Stimulated activated CD8-positive, alpha-beta memory T cell treated with anti-CD3 and anti-CD28 coated beads, Interleukin-4, amount 100 ng/mL, for 48 hours (primary cell): ENCODE measurements at regions not wholly inside any gene's neighbourhood (a gene's known extent, or its start where the extent isn't known, plus 50 kb on each side); places are given as distances from the start of the nearest gene placed in this dataset.
"Not testable (repeated sequence)": the region's sequence is repeated elsewhere in the genome, so short reads cannot be mapped to it uniquely, and the experiment has no call there.

ENCODE experiments used
- DNase-seq: peaks from one replicate; pipeline ENCODE4 v3.0.0-alpha.2; 2020

DNA sequence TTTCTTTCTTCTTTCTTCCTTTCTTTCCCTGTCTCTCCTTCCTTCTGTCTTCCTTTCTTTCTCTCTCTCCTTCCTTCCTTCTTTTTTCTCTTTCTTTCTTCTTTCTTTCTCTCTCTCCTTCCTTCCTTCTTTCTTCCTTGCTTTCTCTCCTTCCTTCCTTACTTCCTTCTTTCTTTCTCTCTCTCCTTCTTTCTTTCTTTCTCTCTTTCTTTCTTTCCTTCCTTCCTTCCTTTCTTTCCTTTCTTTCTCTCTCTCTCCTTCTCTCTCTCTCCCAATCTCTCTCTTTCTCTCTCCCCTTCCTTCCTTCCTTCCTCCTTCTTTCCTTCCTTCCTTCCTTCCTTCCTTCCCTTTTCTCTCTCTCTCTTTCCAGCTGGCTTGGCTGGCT lies 2806.6 kb downstream of the RPIA start:
- not testable (repeated sequence) for DNase-seq

DNA sequence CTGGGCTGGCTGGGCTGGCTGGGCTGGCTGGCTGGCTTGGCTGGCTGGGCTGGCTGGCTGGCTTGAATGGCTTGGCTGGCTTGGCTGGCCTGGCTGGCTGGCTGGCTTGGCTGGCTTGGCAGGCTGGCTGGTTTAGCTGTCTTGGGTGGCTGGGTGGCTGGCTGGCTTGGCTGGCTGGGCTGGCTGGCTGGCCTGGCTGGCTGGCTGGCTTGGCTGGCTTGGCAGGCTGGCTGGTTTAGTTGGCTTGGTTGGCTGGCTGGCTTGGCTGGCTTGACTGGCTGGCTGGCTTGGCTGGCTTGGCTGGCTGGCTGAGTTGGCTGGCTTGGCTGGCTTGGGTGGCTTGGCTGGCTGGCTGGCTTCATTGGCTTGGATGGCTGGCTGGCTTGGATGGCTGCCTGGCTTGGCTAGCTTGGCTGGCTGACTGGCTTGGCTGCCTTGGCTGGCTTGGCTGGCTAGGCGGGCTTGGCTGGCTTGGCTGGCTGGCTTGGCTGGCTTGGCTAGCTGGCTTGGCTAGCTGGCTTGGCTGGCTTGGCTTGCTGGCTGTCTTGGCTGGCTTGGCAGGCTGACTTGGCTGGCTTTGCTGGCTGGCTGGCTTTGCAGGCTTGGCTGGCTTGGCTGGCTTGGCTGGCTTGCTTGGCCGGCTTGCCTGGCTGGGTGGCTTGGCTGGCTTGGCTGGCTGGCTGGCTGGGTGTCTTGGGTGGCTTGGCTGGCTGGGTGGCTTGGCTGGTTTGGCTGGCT lies 2807.2 kb downstream of the RPIA start:
- DNase-seq: not testable (repeated sequence)

DNA sequence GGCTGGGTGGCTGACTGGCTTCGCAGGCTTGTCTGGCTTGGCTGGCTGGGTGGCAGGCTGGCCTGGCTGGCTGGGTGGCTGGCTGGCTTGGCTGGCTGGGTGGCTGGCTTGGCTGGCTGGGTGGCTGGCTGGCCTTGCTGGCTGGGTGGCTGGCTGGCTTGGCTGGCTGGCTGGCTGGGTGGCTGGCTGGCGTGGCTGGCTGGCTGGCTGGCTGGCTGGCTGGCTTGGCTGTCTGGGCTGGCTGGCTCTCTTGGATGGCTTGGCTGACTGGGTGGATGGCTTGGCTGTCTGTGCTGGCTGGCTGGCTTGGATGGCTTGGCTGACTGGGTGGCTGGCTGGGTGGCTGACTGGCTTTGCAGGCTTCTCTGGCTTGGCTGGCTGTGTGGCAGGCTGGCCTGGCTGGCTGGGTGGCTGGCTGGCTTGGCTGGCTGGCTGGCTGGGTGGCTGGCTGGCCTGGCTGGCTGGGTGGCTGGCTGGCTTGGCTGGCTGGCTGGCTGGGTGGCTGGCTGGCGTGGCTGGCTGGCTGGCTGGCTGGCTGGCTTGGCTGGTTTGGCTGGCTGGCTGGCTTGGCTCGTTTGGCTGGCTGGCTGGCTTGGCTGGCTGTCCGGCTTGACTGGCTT lies 2808.1 kb downstream of the RPIA start:
- DNase-seq: not testable (repeated sequence)

DNA sequence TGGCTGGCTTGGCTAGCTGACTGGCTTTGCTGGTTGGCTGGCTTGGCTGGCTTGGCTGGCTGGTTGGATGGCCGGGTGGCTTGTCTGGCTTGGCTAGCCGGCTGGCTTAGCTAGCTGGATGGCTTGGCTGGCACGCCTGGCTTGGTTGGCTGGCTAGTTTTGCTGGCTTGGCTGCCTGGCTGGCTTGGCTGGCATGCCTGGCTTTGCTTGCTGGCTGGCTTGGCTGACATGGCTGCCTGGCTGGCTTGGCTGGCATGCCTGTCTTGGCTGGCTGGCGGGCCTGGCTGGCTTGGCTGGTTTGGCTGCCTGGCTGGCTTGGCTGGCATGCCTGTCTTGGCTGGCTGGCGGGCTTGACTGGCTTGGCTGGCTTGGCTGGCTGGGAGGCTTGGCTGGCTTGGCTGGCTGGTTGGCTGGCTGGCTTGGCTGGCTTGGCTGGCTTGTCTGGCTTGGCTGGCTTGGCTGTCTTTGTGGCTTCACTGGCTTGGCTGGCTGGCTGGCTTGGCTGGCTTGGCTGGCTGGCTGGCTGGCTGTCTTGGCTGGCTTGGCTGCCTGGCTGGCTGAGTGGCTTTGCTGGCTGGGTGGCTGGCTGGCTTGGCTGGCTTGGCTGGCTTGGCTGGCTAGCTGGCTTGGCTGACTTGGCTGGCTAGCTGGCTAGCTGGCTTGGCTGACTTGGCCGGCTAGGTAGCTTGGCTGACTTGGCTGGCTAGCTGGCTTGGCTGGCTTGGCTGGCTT lies 2808.9 kb downstream of the RPIA start:
- not testable (repeated sequence) for DNase-seq

DNA sequence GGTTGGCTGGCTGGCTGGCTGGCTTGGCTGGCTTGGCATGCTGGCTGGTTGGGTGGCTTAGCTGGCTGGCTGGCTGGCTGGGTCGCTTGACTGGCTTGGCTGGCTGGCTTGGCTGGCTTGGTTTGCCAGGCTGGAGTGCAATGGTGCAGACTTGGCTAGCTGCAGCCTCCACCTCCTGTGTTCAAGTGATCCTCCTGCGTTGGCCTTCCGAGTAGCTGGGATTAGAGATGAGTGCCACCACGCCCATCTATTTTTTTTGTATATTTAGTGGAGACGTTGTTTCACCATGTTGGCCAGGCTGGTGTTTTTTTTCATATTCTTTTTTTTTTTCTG lies 2809.5 kb downstream of the RPIA start:
- not testable (repeated sequence) for DNase-seq

DNA sequence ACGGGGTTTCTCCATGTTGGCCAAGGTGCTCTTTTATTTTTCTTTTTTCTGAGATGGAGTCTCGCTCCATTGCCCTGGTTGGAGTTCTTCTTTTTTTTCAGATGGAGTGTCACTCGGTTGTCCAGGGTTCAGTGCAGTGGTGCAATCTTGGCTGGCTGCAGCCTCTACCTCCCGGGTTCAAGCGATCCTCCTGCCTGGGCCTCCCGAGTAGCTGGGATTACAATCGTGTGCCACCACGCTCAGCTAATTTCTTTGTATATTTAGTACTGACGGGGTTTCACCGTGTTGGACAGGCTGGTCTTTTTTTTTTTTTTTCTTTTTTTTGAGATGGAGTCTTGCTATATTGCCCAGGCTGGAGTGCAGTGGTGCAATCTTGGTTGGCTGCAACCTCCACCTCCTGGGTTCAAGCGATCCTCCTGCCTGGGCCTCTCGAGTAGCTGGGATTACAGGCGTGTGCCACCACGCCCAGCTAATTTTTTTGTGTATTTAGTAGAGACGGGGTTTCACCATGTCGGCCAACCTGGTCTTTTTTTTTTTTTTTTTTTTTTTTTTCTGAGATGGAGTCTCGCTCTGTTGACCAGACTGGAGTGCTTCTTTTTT lies 2810.1 kb downstream of the RPIA start:
- DNase-seq: not testable (repeated sequence)

DNA sequence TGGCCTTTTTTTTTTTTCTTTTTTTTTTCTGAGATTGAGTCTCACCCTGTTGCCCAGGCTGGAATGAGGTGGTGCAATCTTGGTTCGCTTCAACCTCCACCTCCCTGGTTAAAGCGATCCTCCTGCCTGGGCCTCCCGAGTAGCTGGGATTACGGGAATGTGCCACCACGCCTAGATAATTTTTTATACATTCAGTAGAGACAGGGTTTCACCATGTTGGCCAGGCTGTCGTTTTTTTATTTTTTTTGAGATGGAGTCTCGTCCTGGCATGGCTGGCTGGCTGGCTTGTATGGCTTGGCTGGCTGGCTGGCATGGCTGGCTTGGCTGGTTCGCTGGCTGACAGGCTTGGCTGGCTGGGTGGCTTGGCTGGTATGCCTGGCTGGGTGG lies 2812.1 kb downstream of the RPIA start:
- DNase-seq: not testable (repeated sequence)

DNA sequence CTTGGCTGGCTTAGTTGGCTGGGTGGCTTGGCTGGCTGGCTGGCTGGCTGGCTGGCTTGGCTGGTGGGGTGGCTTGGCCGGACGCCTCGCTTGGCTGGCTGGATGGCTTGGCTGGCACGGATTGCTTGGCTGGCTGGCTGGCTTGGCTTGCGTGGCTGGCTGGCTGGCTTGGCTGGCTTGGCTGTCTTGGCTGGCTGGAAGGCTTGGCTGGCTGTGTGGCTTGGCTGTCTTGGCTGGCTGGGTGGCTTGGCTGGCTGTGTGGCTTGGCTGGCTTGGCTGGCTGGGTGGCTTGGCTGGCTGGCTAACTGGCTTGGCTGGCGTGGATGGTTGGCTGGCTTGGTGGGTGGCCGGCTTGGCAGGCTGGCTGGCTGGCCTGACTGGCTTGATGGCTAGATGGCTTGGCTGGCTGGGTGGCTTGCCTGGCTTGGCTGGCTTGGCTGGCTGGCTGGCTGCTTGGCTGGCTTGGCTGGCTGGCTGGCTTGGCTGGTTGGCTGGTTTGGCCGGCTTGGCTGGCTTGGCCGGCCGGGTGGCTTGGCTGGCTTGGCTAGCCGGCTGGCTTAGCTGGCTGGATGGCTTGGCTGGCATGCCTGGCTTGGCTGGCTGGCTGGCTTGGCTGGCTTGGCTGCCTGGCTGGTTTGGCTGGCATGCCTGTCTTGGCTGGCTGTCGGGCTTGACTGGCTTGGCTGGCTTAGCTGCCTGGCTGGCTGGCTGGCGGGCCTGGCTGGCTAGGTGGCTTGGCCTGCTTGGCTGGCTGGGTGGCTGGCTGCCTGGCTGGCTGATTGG lies 2812.7 kb downstream of the RPIA start:
- DNase-seq: not testable (repeated sequence)

DNA sequence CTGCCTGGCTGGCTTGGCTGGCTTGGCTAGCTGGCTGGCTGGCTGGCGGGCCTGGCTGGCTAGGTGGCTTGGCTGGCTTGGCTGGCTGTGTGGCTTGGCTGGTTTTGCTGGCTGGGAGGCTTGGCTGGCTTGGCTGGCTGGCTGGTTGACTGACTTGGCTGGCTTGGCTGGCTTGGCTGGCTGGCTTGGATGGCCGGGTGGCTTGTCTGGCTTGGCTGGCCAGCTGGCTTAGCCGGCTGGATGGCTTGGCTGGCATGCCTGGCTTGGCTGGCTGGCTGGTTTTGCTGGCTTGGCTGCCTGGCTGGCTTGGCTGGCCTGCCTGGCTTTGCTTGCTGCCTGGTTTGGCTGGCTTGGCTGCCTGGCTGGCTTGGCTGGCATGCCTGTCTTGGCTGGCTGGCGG lies 2817.3 kb downstream of the RPIA start:
- not testable (repeated sequence) for DNase-seq

DNA sequence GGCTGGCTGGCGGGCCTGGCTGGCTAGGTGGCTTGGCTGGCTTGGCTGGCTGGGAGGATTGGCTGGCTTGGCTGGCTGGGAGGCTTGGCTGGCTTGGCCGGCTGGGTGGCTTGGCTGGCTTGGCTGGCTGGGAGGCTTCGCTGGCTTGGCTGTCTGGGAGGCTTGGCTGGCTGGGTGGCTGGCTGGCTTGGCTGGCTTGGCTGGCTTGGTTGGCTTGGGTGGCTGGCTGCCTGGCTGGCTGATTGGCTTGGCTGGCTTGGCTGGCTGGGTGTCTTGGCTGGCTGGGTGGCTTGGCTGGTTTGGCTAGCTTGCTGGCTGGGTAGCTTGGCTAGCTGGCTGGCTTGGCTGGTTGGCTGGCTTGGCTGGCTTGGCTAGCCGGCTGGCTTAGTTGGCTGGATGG lies 2817.8 kb downstream of the RPIA start:
- not testable (repeated sequence) for DNase-seq

DNA sequence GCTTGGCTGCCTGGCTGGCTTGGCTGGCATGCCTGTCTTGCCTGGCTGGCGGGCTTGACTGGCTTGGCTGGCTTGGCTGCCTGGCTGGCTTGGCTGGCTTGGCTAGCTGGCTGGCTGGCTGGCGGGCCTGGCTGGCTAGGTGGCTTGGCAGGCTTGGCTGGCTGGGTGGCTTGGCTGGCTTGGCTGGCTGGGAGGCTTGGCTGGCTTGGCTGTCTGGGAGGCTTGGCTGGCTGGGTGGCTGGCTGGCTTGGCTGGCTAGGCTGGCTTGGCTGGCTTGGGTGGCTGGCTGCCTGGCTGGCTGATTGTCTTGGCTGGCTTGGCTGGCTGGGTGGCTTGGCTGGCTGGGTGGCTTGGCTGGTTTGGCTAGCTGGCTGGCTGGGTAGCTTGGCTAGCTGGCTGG lies 2819.7 kb downstream of the RPIA start:
- DNase-seq: not testable (repeated sequence)

DNA sequence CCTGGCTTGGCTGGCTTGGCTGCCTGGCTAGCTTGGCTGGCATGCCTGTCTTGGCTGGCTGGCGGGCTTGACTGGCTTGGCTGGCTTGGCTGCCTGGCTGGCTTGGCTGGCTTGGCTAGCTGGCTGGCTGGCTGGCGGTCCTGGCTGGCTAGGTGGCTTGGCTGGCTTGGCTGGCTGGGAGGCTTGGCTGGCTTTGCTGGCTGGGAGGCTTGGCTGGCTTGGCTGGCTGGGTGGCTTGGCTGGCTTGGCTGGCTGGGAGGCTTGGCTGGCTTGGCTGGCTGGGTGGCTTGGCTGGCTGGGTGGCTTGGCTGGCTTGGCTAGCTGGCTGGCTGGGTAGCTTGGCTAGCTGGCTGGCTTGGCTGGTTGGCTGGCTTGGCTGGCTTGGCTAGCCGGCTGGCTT lies 2824.5 kb downstream of the RPIA start:
- DNase-seq: not testable (repeated sequence)

DNA sequence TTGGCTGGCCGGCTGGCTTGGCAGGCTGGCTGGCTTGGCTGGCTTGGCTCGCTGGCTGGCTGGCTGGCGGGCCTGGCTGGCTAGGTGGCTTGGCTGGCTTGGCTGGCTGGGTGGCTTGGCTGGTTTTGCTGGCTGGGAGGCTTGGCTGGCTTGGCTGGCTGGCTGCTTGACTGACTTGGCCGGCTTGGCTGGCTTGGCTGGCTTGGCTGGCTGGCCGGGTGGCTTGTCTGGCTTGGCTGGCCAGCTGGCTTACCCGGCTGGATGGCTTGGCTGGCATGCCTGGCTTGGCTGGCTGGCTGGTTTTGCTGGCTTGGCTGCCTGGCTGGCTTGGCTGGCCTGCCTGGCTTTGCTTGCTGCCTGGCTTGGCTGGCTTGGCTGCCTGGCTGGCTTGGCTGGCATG lies 2825.2 kb downstream of the RPIA start:
- DNase-seq: not testable (repeated sequence)

DNA sequence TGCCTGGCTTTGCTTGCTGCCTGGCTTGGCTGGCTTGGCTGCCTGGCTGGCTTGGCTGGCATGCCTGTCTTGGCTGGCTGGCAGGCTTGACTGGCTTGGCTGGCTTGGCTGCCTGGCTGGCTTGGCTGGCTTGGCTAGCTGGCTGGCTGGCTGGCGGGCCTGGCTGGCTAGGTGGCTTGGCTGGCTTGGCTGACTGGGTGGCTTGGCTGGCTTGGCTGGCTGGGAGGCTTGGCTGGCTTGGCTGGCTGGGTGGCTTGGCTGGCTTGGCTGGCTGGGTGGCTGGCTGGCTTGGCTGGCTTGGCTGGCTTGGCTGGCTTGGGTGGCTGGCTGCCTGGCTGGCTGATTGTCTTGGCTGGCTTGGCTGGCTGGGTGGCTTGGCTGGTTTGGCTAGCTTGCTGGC lies 2826.4 kb downstream of the RPIA start:
- not testable (repeated sequence) for DNase-seq

DNA sequence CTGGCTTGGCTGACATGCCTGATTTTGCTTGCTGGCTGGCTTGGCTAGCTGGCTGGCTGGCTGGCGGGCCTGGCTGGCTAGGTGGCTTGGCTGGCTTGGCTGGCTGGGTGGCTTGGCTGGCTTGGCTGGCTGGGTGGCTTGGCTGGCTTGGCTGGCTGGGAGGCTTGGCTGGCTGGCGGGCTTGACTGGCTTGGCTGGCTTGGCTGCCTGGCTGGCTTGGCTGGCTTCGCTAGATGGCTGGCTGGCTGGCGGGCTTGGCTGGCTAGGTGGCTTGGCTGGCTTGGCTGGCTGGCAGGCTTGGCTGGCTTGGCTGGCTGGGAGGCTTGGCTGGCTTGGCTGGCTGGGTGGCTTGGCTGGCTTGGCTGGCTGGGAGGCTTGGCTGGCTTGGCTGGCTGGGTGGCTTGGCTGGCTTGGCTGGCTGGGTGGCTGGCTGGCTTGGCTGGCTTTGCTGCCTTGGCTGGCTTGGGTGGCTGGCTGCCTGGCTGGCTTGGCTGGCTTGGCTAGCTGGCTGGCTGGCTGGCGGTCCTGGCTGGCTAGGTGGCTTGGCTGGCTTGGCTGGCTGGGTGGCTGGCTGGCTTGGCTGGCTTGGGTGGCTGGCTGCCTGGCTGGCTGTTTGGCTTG lies 2827.0 kb downstream of the RPIA start:
- not testable (repeated sequence) for DNase-seq

DNA sequence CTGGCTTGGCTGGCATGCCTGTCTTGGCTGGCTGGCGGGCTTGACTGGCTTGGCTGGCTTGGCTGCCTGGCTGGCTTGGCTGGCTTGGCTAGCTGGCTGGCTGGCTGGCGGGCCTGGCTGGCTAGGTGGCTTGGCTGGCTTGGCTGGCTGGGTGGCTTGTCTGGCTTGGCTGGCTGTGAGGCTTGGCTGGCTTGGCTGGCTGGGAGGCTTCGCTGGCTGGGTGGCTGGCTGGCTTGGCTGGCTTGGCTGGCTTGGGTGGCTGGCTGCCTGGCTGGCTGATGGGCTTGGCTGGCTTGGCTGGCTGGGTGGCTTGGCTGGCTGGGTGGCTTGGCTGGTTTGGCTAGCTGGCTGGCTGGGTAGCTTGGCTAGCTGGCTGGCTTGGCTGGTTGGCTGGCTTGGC lies 2827.9 kb downstream of the RPIA start:
- not testable (repeated sequence) for DNase-seq

DNA sequence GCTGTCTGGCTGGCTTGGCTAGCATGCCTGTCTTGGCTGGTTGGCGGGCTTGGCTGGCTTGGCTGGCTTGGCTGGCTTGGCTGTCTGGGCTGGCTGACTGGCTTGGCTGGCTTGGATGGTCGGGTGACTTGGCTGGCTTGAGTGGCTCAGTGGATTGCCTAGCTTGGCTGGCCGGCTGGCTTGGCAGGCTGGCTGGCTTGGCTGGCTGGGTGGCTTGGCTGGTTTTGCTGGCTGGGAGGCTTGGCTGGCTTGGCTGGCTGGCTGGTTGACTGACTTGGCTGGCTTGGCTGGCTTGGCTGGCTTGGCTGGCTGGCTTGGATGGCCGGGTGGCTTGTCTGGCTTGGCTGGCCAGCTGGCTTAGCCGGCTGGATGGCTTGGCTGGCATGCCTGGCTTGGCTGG lies 2828.4 kb downstream of the RPIA start:
- DNase-seq: not testable (repeated sequence)

DNA sequence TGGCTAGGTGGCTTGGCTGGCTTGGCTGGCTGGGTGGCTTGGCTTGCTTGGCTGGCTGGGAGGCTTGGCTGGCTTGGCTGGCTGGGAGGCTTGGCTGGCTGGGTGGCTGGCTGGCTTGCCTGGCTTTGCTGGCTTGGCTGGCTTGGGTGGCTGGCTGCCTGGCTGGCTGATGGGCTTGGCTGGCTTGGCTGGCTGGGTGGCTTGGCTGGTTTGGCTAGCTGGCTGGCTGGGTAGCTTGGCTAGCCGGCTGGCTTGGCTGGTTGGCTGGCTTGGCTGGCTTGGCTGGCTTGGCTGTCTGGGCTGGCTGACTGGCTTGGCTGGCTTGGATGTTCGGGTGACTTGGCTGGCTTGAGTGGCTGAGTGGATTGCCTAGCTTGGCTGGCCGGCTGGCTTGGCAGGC lies 2829.1 kb downstream of the RPIA start:
- DNase-seq: not testable (repeated sequence)

DNA sequence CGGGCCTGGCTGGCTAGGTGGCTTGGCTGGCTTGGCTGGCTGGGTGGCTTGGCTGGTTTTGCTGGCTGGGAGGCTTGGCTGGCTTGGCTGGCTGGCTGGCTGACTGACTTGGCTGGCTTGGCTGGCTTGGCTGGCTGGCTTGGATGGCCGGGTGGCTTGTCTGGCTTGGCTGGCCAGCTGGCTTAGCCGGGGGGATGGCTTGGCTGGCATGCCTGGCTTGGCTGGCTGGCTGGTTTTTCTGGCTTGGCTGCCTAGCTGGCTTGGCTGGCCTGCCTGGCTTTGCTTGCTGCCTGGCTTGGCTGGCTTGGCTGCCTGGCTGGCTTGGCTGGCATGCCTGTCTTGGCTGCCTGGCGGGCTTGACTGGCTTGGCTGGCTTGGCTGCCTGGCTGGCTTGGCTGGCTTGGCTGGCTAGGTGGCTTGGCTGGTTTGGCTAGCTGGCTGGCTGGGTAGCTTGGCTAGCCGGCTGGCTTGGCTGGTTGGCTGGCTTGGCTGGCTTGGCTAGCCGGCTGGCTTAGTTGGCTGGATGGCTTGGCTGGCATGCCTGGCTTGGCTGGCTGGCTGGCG lies 2829.6 kb downstream of the RPIA start:
- not testable (repeated sequence) for DNase-seq

DNA sequence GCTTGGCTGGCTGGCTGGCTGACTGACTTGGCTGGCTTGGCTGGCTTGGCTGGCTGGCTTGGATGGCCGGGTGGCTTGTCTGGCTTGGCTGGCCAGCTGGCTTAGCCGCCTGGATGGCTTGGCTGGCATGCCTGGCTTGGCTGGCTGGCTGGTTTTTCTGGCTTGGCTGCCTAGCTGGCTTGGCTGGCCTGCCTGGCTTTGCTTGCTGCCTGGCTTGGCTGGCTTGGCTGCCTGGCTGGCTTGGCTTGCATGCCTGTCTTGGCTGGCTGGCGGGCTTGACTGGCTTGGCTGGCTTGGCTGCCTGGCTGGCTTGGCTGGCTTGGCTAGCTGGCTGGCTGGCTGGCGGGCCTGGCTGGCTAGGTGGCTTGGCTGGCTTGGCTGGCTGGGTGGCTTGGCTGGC lies 2830.5 kb downstream of the RPIA start:
- DNase-seq: not testable (repeated sequence)

DNA sequence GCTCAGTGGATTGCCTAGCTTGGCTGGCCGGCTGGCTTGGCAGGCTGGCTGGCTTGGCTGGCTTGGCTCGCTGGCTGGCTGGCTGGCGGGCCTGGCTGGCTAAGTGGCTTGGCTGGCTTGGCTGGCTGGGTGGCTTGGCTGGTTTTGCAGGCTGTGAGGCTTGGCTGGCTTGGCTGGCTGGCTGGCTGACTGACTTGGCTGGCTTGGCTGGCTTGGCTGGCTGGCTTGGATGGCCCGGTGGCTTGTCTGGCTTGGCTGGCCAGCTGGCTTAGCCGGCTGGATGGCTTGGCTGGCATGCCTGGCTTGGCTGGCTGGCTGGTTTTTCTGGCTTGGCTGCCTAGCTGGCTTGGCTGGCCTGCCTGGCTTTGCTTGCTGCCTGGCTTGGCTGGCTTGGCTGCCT lies 2831.4 kb downstream of the RPIA start:
- DNase-seq: not testable (repeated sequence)

DNA sequence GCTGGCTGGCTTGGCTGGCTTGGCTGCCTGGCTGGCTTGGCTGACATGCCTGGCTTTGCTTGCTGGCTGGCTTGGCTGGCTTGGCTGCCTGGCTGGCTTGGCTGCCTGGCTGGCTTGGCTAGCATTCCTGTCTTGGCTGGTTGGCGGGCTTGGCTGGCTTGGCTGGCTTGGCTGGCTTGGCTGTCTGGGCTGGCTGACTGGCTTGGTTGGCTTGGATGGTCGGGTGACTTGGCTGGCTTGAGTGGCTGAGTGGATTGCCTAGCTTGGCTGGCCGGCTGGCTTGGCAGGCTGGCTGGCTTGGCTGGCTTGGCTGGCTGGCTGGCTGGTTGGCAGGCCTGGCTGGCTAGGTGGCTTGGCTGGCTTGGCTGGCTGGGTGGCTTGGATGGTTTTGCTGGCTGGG lies 2832.3 kb downstream of the RPIA start:
- DNase-seq: not testable (repeated sequence)
